A172 (cell line): ENCODE measurements at regions not wholly inside any gene's neighbourhood (a gene's known extent, or its start where the extent isn't known, plus 50 kb on each side); places are given as distances from the start of the nearest gene placed in this dataset.
A peak's percentile ranks its signal among the peaks of the same experiment; 100 is the strongest.
"Not testable (repeated sequence)": the region's sequence is repeated elsewhere in the genome, so short reads cannot be mapped to it uniquely, and the experiment has no call there.

Experiments
- DNase-seq: peaks from one replicate; pipeline ENCODE4 v3.0.0-alpha.2; 2015; ENCODE audit warnings: low spot score

DNA sequence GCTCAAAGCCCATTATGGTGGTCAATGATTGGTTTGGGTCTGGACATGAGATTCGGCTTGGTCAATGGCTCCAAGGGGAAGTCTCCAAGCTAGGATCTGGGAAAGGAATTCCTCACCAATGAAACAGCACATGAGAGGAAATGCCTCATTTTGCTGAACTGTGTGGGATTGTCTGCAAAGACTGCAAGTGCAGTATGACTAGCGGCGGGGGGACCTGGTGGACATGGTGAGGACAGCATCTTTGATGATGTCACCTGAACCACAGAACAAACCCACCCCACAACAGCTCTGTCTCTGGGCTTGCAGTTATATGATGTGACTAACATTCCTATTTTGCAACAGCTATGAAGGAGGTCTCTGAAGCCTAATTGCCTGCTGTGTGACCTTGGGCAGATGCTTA lies 50.6 kb upstream of the NKD1 start:
- peak; percentile 60 for DNase-seq

DNA sequence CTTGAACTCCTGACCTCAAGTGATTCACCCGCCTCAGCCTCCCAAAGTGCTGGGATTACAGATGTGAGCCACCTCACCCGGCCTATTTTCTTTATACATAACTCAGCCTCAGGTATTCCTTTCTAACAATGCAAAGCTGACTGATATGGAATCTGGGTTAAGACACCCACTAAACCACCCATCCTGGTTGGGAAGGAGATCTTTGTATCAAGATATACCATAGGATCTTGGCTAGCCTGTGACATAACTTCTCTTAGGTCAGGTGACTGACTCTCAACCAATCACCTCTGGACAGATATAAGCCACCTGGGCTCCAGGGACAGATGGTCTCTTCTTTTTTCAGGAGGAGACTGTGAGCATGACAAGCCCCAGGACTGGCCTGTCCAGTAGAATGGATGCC lies 51.2 kb upstream of the NKD1 start:
- DNase-seq = no peak

GRCh38 chr16:50495673-50496072 lies 52.5 kb upstream of the NKD1 start:
- DNase-seq = no peak

DNA sequence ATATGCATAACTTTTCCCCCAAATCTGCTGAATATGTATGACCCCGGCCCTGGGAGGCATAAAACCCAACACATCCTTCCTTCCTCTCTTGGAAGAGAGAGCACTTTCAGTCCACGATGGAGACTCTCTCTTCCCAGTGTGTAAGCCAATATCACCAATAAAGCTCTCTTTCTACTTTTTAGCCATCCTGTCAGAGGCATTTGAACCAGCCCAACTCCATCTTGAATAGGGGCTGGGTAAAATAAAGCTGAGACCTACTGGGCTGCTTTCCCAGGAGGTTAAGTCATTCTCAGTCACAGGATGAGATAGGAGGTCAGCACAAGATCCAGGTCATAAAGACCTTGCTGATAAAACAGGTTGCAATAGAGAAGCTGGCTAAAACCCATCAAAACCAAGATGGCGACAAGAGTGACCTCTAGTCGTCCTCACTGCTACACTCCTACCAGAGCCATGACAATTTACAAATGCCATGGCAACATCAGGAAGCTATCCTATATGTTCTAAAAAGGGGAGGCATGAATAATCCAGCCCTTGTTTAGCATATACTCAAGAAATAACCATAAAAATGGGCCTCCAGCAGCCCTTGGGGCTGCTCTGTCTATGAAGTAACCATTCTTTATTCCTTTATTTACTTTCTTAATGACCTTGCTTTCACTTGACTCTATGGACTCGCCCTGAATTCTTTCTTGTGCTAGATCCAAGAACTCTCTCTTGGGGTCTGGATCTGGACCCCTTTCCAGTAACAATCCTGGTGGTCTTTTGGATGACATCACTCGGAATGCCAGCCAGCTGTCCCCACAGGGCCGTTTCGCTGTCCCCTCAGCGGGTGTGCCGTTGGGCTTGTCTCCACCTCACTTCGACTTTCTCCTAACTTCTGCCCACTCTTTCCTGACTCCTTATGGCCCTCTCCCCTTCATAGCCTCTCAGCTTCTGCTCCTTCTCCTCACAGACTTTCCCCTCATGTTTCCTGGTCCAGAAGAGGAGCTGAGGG lies 53.4 kb upstream of the NKD1 start:
- DNase-seq = no peak

DNA sequence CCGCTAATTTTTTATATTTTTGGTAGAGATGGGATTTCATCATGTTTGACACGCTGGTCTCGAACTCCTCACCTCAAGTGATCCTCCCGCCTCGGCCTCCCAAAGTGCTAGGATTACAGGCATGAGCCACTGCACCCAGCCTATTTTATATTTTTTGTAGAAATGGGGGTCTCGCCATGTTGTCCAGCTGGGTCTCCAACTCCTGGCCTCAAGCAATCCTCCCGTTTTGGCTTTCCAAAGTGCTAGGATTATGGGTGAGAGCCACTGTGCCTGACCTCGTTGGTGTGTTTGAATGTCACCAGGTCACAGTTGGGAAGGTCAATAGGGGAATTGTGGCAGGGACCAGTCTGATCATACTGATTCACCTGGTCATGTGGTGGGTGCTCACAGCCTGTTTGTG lies 56.7 kb upstream of the NKD1 start:
- no peak for DNase-seq

- no peak for DNase-seq
These were observed 57.4 kb upstream of the NKD1 start for GRCh38 chr16:50490828-50491227.

- no peak for DNase-seq
These were observed 59.0 kb upstream of the NKD1 start for GRCh38 chr16:50489182-50489581.

- no peak for DNase-seq
These were observed 60.7 kb upstream of the NKD1 start for GRCh38 chr16:50487528-50487927.

GRCh38 chr16:50486162-50486561 lies 62.0 kb upstream of the NKD1 start:
- not testable (repeated sequence) for DNase-seq

DNA sequence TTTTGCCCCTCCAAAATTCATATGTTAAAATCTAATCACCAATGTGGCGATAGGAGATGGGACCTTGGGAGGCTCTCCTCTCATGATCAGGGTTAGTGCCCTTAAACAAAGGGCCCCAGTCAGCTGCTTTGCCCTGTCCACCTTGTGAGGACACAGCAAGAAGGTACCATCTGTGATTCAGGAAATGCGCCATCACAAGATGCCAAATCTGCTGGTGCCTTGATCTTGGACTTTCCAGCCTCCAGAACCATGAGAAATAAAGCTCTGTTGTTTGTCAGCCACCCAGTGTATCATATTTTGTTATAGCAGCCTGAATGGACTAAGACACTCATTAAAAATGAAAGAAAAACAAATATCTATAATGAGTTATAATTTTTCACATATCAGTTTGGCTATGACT lies 63.0 kb upstream of the NKD1 start:
- no peak for DNase-seq

GRCh38 chr16:50482271-50482670 lies 65.9 kb upstream of the NKD1 start:
- no peak for DNase-seq

DNA sequence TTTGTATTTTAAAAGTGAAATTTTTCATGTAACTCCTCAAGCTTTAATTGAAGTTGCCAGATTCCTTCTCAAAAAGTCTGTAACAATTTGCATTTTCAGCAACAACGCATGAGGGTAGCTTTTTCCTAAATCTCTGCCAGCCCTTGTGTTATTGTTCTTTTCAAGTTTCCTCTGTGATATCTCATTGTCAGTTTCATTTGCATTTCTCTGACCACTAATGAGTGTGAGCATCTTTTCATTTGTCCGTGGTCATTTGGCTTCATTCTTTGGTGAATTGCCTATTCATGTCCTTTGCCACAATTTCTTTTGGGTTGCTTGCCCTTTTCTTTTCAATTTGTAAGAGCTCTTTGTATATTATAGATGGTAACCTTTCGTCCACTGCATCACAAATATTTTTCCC lies 68.0 kb upstream of the NKD1 start:
- DNase-seq = no peak

- DNase-seq = no peak
These were observed 68.4 kb upstream of the NKD1 start for GRCh38 chr16:50479771-50480170.

- DNase-seq = no peak
These were observed 69.4 kb upstream of the NKD1 start for GRCh38 chr16:50478773-50479149.

DNA sequence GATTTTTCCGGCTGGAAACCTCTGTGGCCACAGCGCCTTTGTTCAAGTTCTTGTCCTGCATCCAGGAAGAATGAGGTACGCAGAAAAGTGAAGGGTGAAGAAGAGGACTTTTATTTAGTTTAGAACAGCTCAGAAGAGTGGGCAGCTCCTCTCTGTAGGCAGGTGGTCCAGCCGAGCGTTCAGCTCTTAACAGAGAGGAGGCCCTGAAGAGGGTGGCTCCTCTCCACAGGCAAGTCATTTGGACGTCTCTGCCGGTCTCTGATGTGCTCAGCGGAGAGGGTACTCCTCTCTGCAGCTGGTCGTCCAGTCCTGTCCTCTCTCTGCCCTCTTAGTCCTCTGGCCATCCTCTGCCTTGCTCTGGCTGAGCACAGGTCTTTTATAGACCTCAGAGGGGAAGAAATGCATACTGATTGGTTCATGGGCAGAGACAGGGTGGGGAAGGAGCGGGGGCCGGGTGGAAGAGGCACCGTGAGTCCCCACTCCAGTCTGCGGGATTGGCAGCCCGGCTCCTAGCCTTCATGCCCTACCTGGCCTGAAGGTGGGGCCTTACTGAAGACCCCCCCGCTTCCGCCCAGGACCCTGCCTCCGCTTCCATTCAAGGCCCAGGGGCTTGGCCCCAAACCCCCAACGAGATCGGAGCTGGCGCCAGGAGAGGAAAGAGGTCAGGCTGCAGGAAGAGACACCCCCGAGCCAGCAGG lies 70.0 kb upstream of the NKD1 start:
- no peak for DNase-seq

- no peak for DNase-seq
These were observed 71.5 kb upstream of the NKD1 start for GRCh38 chr16:50476486-50477255.

GRCh38 chr16:50475170-50475569 lies 73.0 kb upstream of the NKD1 start:
- DNase-seq = no peak

GRCh38 chr16:50474138-50474537 lies 74.1 kb upstream of the NKD1 start:
- peak; percentile 77 for DNase-seq

- DNase-seq = peak; percentile 82
These were observed 74.7 kb upstream of the NKD1 start for GRCh38 chr16:50473356-50473945.

DNA sequence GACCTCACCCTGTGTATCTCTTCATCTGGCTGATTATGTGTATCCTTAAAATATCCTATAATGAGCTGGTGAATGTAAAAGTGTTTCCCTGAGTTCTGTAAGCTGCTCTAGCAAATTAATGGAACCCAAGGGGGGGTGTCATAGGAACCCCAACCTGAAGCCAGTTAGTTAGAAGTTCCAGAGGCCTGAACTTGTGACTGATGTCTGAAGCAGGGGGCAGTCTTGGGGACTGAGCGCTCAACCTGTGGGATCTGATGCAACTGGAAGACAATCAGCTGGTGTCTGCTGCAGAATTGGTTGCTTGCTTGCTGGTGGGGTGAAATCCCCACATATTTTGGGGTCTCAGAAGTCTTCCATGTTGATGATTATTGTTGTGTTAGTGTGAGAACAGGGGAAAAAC lies 75.7 kb upstream of the NKD1 start:
- no peak for DNase-seq

GRCh38 chr16:50470687-50471086 lies 77.5 kb upstream of the NKD1 start:
- DNase-seq = no peak

GRCh38 chr16:50469744-50470321 lies 78.4 kb upstream of the NKD1 start:
- no peak for DNase-seq
